H9 (cell line): ENCODE measurements at regions not wholly inside any gene's neighbourhood (a gene's known extent, or its start where the extent isn't known, plus 50 kb on each side); places are given as distances from the start of the nearest gene placed in this dataset.

Source experiments
- DNase-seq: peaks from one replicate; pipeline ENCODE4 v3.0.0-alpha.2; 2017
- H2AFZ ChIP-seq: one replicate; pipeline ENCODE4 v1.6.1; 2013; ENCODE audit warnings: mild to moderate bottlenecking, low read length, control low read depth, moderate library complexity
- H2AK5ac ChIP-seq: 2 replicates; pipeline ENCODE4 v1.6.1; 2013; ENCODE audit warnings: low read length, control low read depth, mixed read lengths; ENCODE audit not compliant: insufficient read length
- H2BK120ac ChIP-seq: one replicate; pipeline ENCODE4 v1.6.1; 2013; ENCODE audit warnings: low read depth, mild to moderate bottlenecking, low read length, control low read depth, inconsistent platforms; ENCODE audit not compliant: poor library complexity, severe bottlenecking
- H2BK12ac ChIP-seq: 2 replicates; pipeline ENCODE4 v1.6.1; 2013; ENCODE audit warnings: low read length, control low read depth, mixed read lengths, low read depth; ENCODE audit not compliant: insufficient read length
- H2BK15ac ChIP-seq: 2 replicates; pipeline ENCODE4 v1.6.1; 2013; ENCODE audit warnings: low read depth, low read length, control low read depth
- H2BK20ac ChIP-seq: one replicate; pipeline ENCODE4 v1.6.1; 2013; ENCODE audit warnings: low read depth, mild to moderate bottlenecking, low read length, control low read depth, inconsistent platforms; ENCODE audit not compliant: poor library complexity, severe bottlenecking
- H2BK5ac ChIP-seq: 2 replicates; pipeline ENCODE4 v1.6.1; 2013; ENCODE audit warnings: low read length, control low read depth, mixed read lengths; ENCODE audit not compliant: insufficient read length
- H3K14ac ChIP-seq: 2 replicates; pipeline ENCODE4 v1.6.1; 2013; ENCODE audit warnings: low read length, control low read depth; ENCODE audit not compliant: insufficient read depth
- H3K18ac ChIP-seq: 2 replicates; pipeline ENCODE4 v1.6.1; 2013; ENCODE audit warnings: low read depth, mild to moderate bottlenecking, mixed read lengths, low read length, control low read depth; ENCODE audit not compliant: insufficient read length
- H3K23ac ChIP-seq: 2 replicates; pipeline ENCODE4 v1.6.1; 2013; ENCODE audit warnings: low read length, control low read depth, mixed read lengths, low read depth; ENCODE audit not compliant: insufficient read length
- H3K23me2 ChIP-seq: 2 replicates; pipeline ENCODE4 v1.6.1; 2013; ENCODE audit warnings: low read depth, mild to moderate bottlenecking, mixed read lengths, low read length, control low read depth; ENCODE audit not compliant: insufficient read length, poor library complexity, severe bottlenecking
- H3K27ac ChIP-seq: 2 replicates; pipeline ENCODE4 v1.5.1; 2013; ENCODE audit warnings: low read length, control low read depth, mixed read lengths, low read depth; ENCODE audit not compliant: insufficient read length
- H3K27me3 ChIP-seq: 2 replicates; pipeline ENCODE4 v1.6.1; 2013; ENCODE audit warnings: low read length, control low read depth, inconsistent platforms; ENCODE audit not compliant: insufficient read depth
- H3K4ac ChIP-seq: 2 replicates; pipeline ENCODE4 v1.6.1; 2013; ENCODE audit warnings: low read depth, mild to moderate bottlenecking, control low read depth, inconsistent platforms, low read length, moderate library complexity
- H3K4me1 ChIP-seq: 2 replicates; pipeline ENCODE4 v1.6.1; 2013; ENCODE audit warnings: low read length, control low read depth, inconsistent platforms; ENCODE audit not compliant: insufficient read depth
- H3K4me2 ChIP-seq: 2 replicates; pipeline ENCODE4 v1.6.1; 2013; ENCODE audit warnings: low read length, control low read depth, mixed read lengths; ENCODE audit not compliant: insufficient read length, insufficient read depth
- H3K56ac ChIP-seq: 2 replicates; pipeline ENCODE4 v1.6.1; 2013; ENCODE audit warnings: low read depth, mild to moderate bottlenecking, mixed read lengths, low read length, control low read depth; ENCODE audit not compliant: insufficient read length
- H3K79me1 ChIP-seq: 2 replicates; pipeline ENCODE4 v1.6.1; 2013; ENCODE audit warnings: low read depth, mild to moderate bottlenecking, moderate library complexity, low read length, control low read depth, inconsistent platforms; ENCODE audit not compliant: insufficient read depth, poor library complexity, severe bottlenecking
- H3K79me2 ChIP-seq: 2 replicates; pipeline ENCODE4 v1.6.1; 2013; ENCODE audit warnings: low read length, control low read depth, inconsistent platforms; ENCODE audit not compliant: insufficient read depth
- H3K9ac ChIP-seq: 2 replicates; pipeline ENCODE4 v1.6.1; 2013; ENCODE audit warnings: low read length, control low read depth, mixed read lengths; ENCODE audit not compliant: insufficient read length; ENCODE audit errors: extremely low read depth
- H3K9me3 ChIP-seq: one replicate; pipeline ENCODE4 v1.6.1; 2013; ENCODE audit warnings: low read depth, low read length, inconsistent platforms; ENCODE audit not compliant: control insufficient read depth
- H3T11ph ChIP-seq: one replicate; pipeline ENCODE4 v1.6.1; 2013; ENCODE audit warnings: mild to moderate bottlenecking, low read length, control low read depth, inconsistent platforms
- H4K20me1 ChIP-seq: one replicate; pipeline ENCODE4 v1.6.1; 2013; ENCODE audit not compliant: control insufficient read depth, insufficient read length, insufficient read depth
- H4K5ac ChIP-seq: 2 replicates; pipeline ENCODE4 v1.6.1; 2013; ENCODE audit warnings: low read depth, mild to moderate bottlenecking, mixed read lengths, low read length, control low read depth; ENCODE audit not compliant: insufficient read length
- H4K8ac ChIP-seq: replicated peaks from 2 replicates; pipeline ENCODE4 v1.6.1; 2013; ENCODE audit warnings: low read length, control low read depth, mixed read lengths, low read depth; ENCODE audit not compliant: insufficient read length
- H4K91ac ChIP-seq: 2 replicates; pipeline ENCODE4 v1.6.1; 2013; ENCODE audit warnings: low read depth, mild to moderate bottlenecking, moderate library complexity, mixed read lengths, low read length, control low read depth; ENCODE audit not compliant: insufficient read length
- H3K27ac Mint-ChIP-seq, 3 experiments: 2 replicates in 2 of 3; 3 replicates in 1 of 3; pipeline ENCODE4 v1.8.0; 2020 to 2021; ENCODE audit warnings: mixed read lengths in 3 of 3, mild to moderate bottlenecking in 1 of 3, moderate library complexity in 1 of 3
- H3K27me3 Mint-ChIP-seq: 2 replicates; pipeline ENCODE4 v1.8.0; 2021; ENCODE audit warnings: low read depth, mild to moderate bottlenecking, moderate library complexity, mixed read lengths
- H3K36me3 Mint-ChIP-seq, 3 experiments: 2 replicates in 2 of 3; 3 replicates in 1 of 3; pipeline ENCODE4 v1.8.0; 2020 to 2021; ENCODE audit warnings: low read depth in 3 of 3, mixed read lengths in 3 of 3; ENCODE audit not compliant: insufficient read depth in 1 of 3
- H3K4me1 Mint-ChIP-seq, 2 experiments: 2 replicates each; pipeline ENCODE4 v1.8.0; 2020; ENCODE audit warnings: mixed read lengths in 2 of 2
- H3K4me3 Mint-ChIP-seq, 2 experiments: 2 replicates in 1 of 2; 3 replicates in 1 of 2; pipeline ENCODE4 v1.8.0; 2020 to 2021; ENCODE audit warnings: mild to moderate bottlenecking in 2 of 2, mixed read lengths in 2 of 2, moderate library complexity in 1 of 2
- H3K9me3 Mint-ChIP-seq, 2 experiments: 2 replicates in 1 of 2; 3 replicates in 1 of 2; pipeline ENCODE4 v1.8.0; 2020; ENCODE audit warnings: mild to moderate bottlenecking in 2 of 2, mixed read lengths in 2 of 2, moderate library complexity in 1 of 2
- CTCF ChIP-seq: fragments of 200-600 bp; sonication (generic); conservative IDR thresholded peaks from 3 replicates; pipeline ENCODE4 v1.8.0; 2021; ENCODE audit warnings: antibody characterized with exemption, mild to moderate bottlenecking
- WGBS: extraction: QIAGEN DNeasy Blood & Tissue Kit; methylation state at CpG from one replicate; pipeline ENCODE4 v1.1.7; 2013; ENCODE audit warnings: missing lambda C conversion rate, low lambda C conversion rate, mixed read lengths; ENCODE audit not compliant: insufficient read length; ENCODE audit errors: extremely low coverage; 5-methylcytosine and 5-hydroxymethylcytosine counted together

- Mint-ChIP-seq H3K4me1 (peaks cover 21 to 28% of the 10 kb centered on the region in 2 experiments), H3K36me3 (peaks cover 0 to 2% (median 0%) of the 10 kb centered on the region in 3 experiments; a peak in 3 of 7 replicates), H3K4me3 (no peak overlapping the region), H3K27ac (no peak overlapping the region), H3K9me3 (peaks cover 0 to 2% of the 10 kb centered on the region in 2 experiments; a peak in 2 of 5 replicates), H3K27me3 (no peaks in the 10 kb centered on the region)
- Histone ChIP-seq H4K91ac (no peak overlapping the region), H3K79me1 (no peaks in the 10 kb centered on the region), H3K14ac (no peak overlapping the region), H3K23ac (no peak overlapping the region), H4K8ac (no peak overlapping the region), H2BK12ac (no peak overlapping the region), H2BK120ac (no peak overlapping the region), H4K5ac (no peak overlapping the region), H4K20me1 (no peaks in the 10 kb centered on the region), H3K9me3 (no peaks in the 10 kb centered on the region), H3K23me2 (no peaks in the 10 kb centered on the region), H3K56ac (no peak overlapping the region), H3K4me1 (peaks cover 3% of the 10 kb centered on the region; the same call in 1 of the 2 replicates), H2AFZ (no peak overlapping the region), H3T11ph (no peak overlapping the region), H2BK20ac (no peak overlapping the region), H3K27me3 (no peaks in the 10 kb centered on the region), H2AK5ac (no peak overlapping the region), H3K79me2 (no peaks in the 10 kb centered on the region), H3K4ac (no peak overlapping the region), H2BK15ac (no peak overlapping the region), H3K4me2 (no peak overlapping the region), H2BK5ac (no peak overlapping the region), H3K18ac (no peak overlapping the region), H3K27ac (no peak overlapping the region), H3K9ac (no peak overlapping the region)
- DNase-seq = no peak
- WGBS = no CpG with 5 or more reads among the region's 1 CpG
- TF ChIP-seq CTCF = no peak
Observed at GRCh38 chr4:95627024-95627605, 78.3 kb upstream of the UNC5C start.
